ENCODE measurements at regions not wholly inside any gene's neighbourhood (a gene's known extent, or its start where the extent isn't known, plus 50 kb on each side); places are given as distances from the start of the nearest gene placed in this dataset.

- no peaks in the 10 kb centered on the region for H4K20me1 ChIP-seq (ENCODE audit: insufficient read depth, low read length)
- no peak overlapping the region for H2BK120ac ChIP-seq (ENCODE audit: low read depth, low read length)
- H3K9ac ChIP-seq (ENCODE audit: low read depth, low read length): no peak overlapping the region
- no peak overlapping the region for H3K56ac ChIP-seq (ENCODE audit: extremely low read depth, insufficient read depth, low read length)
- no peak overlapping the region for H4K5ac ChIP-seq (ENCODE audit: low read depth, low read length)
- H3K79me1 ChIP-seq (ENCODE audit: low read depth in 1 of 2, low read length in 2 of 2): no peaks in the 10 kb centered on the region
- no peak overlapping the region for H2BK5ac ChIP-seq (ENCODE audit: low read depth, low read length, poor library complexity, severe bottlenecking)
- no peak overlapping the region for H3K18ac ChIP-seq (ENCODE audit: low read depth, low read length)
- no peak overlapping the region for H2BK15ac ChIP-seq (ENCODE audit: low read depth, low read length)
- no peak for DNase-seq
- intact Hi-C loops (cut with micrococcal nuclease) (no loop called here), dilution Hi-C loops (cut with HindIII; ENCODE audit: low sequenced_read_pairs, unreplicated experiment) (no loop called here), in situ Hi-C loops (cut with MboI; ENCODE audit: low sequenced_read_pairs) (no loop called here)
- no peak overlapping the region for H3K4ac ChIP-seq (ENCODE audit: low read depth, low read length)
- H3K27ac ChIP-seq (ENCODE audit: insufficient read depth, low read length): no peak overlapping the region
- no peak overlapping the region for H2AK9ac ChIP-seq (replicated peaks; ENCODE audit: low read depth, low read length, poor library complexity)
- H3K9me3 ChIP-seq (ENCODE audit: control insufficient read depth, insufficient read depth, low read length): peaks cover 11% of the 10 kb centered on the region
- no peak for ATAC-seq (ENCODE audit: low read depth)
- H2AK5ac ChIP-seq (ENCODE audit: low read depth, low read length): no peak overlapping the region
- H3K9me1 ChIP-seq (ENCODE audit: insufficient read depth, low read length): no peaks in the 10 kb centered on the region
- H3K4me1 ChIP-seq (ENCODE audit: control insufficient read depth, insufficient read depth, low read length): no peaks in the 10 kb centered on the region
- H3K4me2 ChIP-seq (ENCODE audit: low read depth, low read length): no peak overlapping the region
- TF ChIP-seq POLR2A (IDR thresholded peaks at IDR 0.05; ENCODE audit: low read depth, low read length): no peak
- TF ChIP-seq MAFK (IDR thresholded peaks at IDR 0.05; ENCODE audit: low read depth, low read length): no peak
- TF ChIP-seq NFE2L2 (IDR thresholded peaks at IDR 0.05; ENCODE audit: low read depth, low read length): no peak
- TF ChIP-seq CTCF (conservative IDR thresholded peaks at IDR 0.05; ENCODE audit: low read depth, low read length): no peak
- no peak for TF ChIP-seq RCOR1 (IDR thresholded peaks at IDR 0.05; ENCODE audit: insufficient replicate concordance, low read length)
- no peak for TF ChIP-seq USF2 (IDR thresholded peaks at IDR 0.05; ENCODE audit: low read depth, low read length)
- no peak for TF ChIP-seq ELK1 (IDR thresholded peaks at IDR 0.05; ENCODE audit: borderline replicate concordance, low read depth, low read length)
- no peak for TF ChIP-seq RAD21 (IDR thresholded peaks at IDR 0.05; ENCODE audit: low read length)
- WGBS, 2 experiments (ENCODE audit: extremely low coverage in 2 of 2, insufficient read length in 1 of 2): 17% methylated on average over 1 of the region's 1 CpG; no CpG with 5 or more reads in 1 of the 2 experiments
- no peak overlapping the region for H3K4me3 ChIP-seq (ENCODE audit: insufficient read depth, low read depth, low read length)
- no peak overlapping the region for H4K8ac ChIP-seq (ENCODE audit: low read depth in 2 of 2, low read length in 2 of 2)
- no peak overlapping the region for H3K14ac ChIP-seq (replicated peaks; ENCODE audit: low read depth, low read length)
- H3K27me3 ChIP-seq (ENCODE audit: control insufficient read depth, insufficient read depth, low read length): no peaks in the 10 kb centered on the region
- CTCF ChIA-PET: no interaction called here
- no peak overlapping the region for H2AFZ ChIP-seq (replicated peaks; ENCODE audit: low read length, poor library complexity)
- no peak overlapping the region for H2BK20ac ChIP-seq (ENCODE audit: low read depth, low read length)
- POLR2A ChIA-PET (ENCODE audit: unreplicated experiment): no interaction called here
- H4K91ac ChIP-seq (ENCODE audit: insufficient read depth, low read depth, low read length): no peak overlapping the region
- no peaks in the 10 kb centered on the region for H3K36me3 ChIP-seq (ENCODE audit: control insufficient read depth, insufficient read depth, low read length)
- H3K23ac ChIP-seq (ENCODE audit: low read depth, low read length): no peak overlapping the region
- BruUV-seq (replicated peaks): no TSS peak
Observed at GRCh38 chr2:22500555-22500935, 884.4 kb upstream of the KLHL29 start.

Measured in IMR-90 (cell line).